WTC11 (cell line): ENCODE measurements at regions not wholly inside any gene's neighbourhood (a gene's known extent, or its start where the extent isn't known, plus 50 kb on each side); places are given as distances from the start of the nearest gene placed in this dataset.

ENCODE experiments used
- ATAC-seq: fragments of 200-7000 bp; cut with Tn5 transposase; 2 replicates; pipeline ENCODE4 v1.10.0; 2021; ENCODE audit warnings: mild to moderate bottlenecking, moderate library complexity
- CTCF ChIA-PET: fragments of 300-600 bp; sonication (Branson Sonifier 250); formaldehyde crosslinking; loops from one replicate; lab custom pipeline; 2021; ENCODE audit warnings: antibody characterized with exemption; lab: Charles Lee
- POLR2A ChIA-PET: fragments of 350-600 bp; sonication (Branson Sonifier 250); formaldehyde crosslinking; loops from one replicate; lab custom pipeline; 2021; ENCODE audit warnings: antibody characterized with exemption; lab: Charles Lee
- DNase-seq: peaks from one replicate; pipeline ENCODE4 v3.0.0; 2021; ENCODE audit warnings: low spot score
- H3K27ac Mint-ChIP-seq: 2 replicates; pipeline ENCODE4 v1.8.0; 2021; ENCODE audit warnings: mixed read lengths
- H3K27me3 Mint-ChIP-seq: 2 replicates; pipeline ENCODE4 v1.8.0; 2021; ENCODE audit warnings: low read depth, mild to moderate bottlenecking, moderate library complexity, mixed read lengths
- H3K36me3 Mint-ChIP-seq: 2 replicates; pipeline ENCODE4 v1.8.0; 2021; ENCODE audit warnings: mixed read lengths
- H3K4me1 Mint-ChIP-seq: 2 replicates; pipeline ENCODE4 v1.8.0; 2022; ENCODE audit warnings: mixed read lengths
- H3K4me3 Mint-ChIP-seq: 2 replicates; pipeline ENCODE4 v1.8.0; 2021; ENCODE audit warnings: mild to moderate bottlenecking, moderate library complexity, mixed read lengths
- H3K9me3 Mint-ChIP-seq: 2 replicates; pipeline ENCODE4 v1.8.0; 2021; ENCODE audit warnings: mixed read lengths
- AFF4 ChIP-seq: sonication (generic); formaldehyde crosslinking; IDR thresholded peaks from 2 replicates; pipeline ENCODE4 v1.8.1; 2023; ENCODE audit warnings: mild to moderate bottlenecking, missing genetic modification reagents, borderline replicate concordance
- ATF6 ChIP-seq: sonication (generic); formaldehyde crosslinking; IDR thresholded peaks from 2 replicates; pipeline ENCODE4 v1.8.1; 2023; ENCODE audit warnings: mild to moderate bottlenecking, missing genetic modification reagents
- CBFB ChIP-seq: sonication (generic); formaldehyde crosslinking; IDR thresholded peaks from 2 replicates; pipeline ENCODE4 v1.8.1; 2022; ENCODE audit warnings: mild to moderate bottlenecking, low read depth, missing genetic modification reagents
- E2F1 ChIP-seq: sonication (generic); formaldehyde crosslinking; IDR thresholded peaks from 2 replicates; pipeline ENCODE4 v1.8.0; 2022; ENCODE audit warnings: mild to moderate bottlenecking, missing genetic modification reagents
- ELF4 ChIP-seq: sonication (generic); formaldehyde crosslinking; IDR thresholded peaks from 2 replicates; pipeline ENCODE4 v1.8.1; 2022; ENCODE audit warnings: low read depth, mild to moderate bottlenecking, moderate library complexity, missing genetic modification reagents
- FOXP1 ChIP-seq: sonication (generic); formaldehyde crosslinking; IDR thresholded peaks from 2 replicates; pipeline ENCODE4 v1.8.0; 2022; ENCODE audit warnings: missing genetic modification reagents, mild to moderate bottlenecking, moderate library complexity, borderline replicate concordance
- GTF2I ChIP-seq: fragments of 250-450 bp; sonication (Bioruptor Pico); conservative IDR thresholded peaks from 2 replicates; pipeline ENCODE4 v1.4.0; 2021; ENCODE audit warnings: mild to moderate bottlenecking
- HMGXB4 ChIP-seq: sonication (generic); formaldehyde crosslinking; IDR thresholded peaks from 2 replicates; pipeline ENCODE4 v1.8.1; 2023; ENCODE audit warnings: mild to moderate bottlenecking, moderate library complexity, missing genetic modification reagents
- IRF2 ChIP-seq: sonication (generic); formaldehyde crosslinking; IDR thresholded peaks from 2 replicates; pipeline ENCODE4 v1.8.0; 2022; ENCODE audit warnings: low read depth, missing genetic modification reagents, borderline replicate concordance
- JUN ChIP-seq: sonication (generic); formaldehyde crosslinking; IDR thresholded peaks from 2 replicates; pipeline ENCODE4 v1.8.0; 2023; ENCODE audit warnings: mild to moderate bottlenecking, missing genetic modification reagents
- NFE2L1 ChIP-seq: sonication (generic); formaldehyde crosslinking; IDR thresholded peaks from 2 replicates; pipeline ENCODE4 v1.8.1; 2023; ENCODE audit warnings: missing genetic modification reagents
- NFYB ChIP-seq: sonication (generic); formaldehyde crosslinking; conservative IDR thresholded peaks from 2 replicates; pipeline ENCODE4 v1.8.0; 2022; ENCODE audit warnings: low read depth, missing genetic modification reagents
- NR1H2 ChIP-seq: sonication (generic); formaldehyde crosslinking; IDR thresholded peaks from 2 replicates; pipeline ENCODE4 v1.9.0; 2021; ENCODE audit warnings: mild to moderate bottlenecking, moderate library complexity, missing genetic modification reagents
- NR3C1 ChIP-seq: sonication (generic); formaldehyde crosslinking; conservative IDR thresholded peaks from 2 replicates; pipeline ENCODE4 v1.8.1; 2023; ENCODE audit warnings: low read depth, mild to moderate bottlenecking, missing genetic modification reagents
- PRRX2 ChIP-seq: fragments of 250-450 bp; sonication (Bioruptor Pico); IDR thresholded peaks from 2 replicates; pipeline ENCODE4 v1.8.0; 2021; ENCODE audit warnings: mild to moderate bottlenecking
- SOX15 ChIP-seq: fragments of 250-450 bp; sonication (Bioruptor Pico); IDR thresholded peaks from 2 replicates; pipeline ENCODE4 v1.9.0; 2021; ENCODE audit warnings: mild to moderate bottlenecking
- TCF7 ChIP-seq: sonication (generic); formaldehyde crosslinking; IDR thresholded peaks from 2 replicates; pipeline ENCODE4 v1.8.0; 2022; ENCODE audit warnings: mild to moderate bottlenecking, low read depth, missing genetic modification reagents, moderate library complexity
- TEAD4 ChIP-seq: sonication (generic); formaldehyde crosslinking; IDR thresholded peaks from 2 replicates; pipeline ENCODE4 v1.8.0; 2022; ENCODE audit warnings: mild to moderate bottlenecking, missing genetic modification reagents
- TP53 ChIP-seq: sonication (generic); formaldehyde crosslinking; IDR thresholded peaks from 2 replicates; pipeline ENCODE4 v1.8.1; 2023; ENCODE audit warnings: mild to moderate bottlenecking, missing genetic modification reagents
- USF1 ChIP-seq: sonication (generic); formaldehyde crosslinking; IDR thresholded peaks from 2 replicates; pipeline ENCODE4 v1.8.0; 2022; ENCODE audit warnings: mild to moderate bottlenecking, missing genetic modification reagents
- ZNF317 ChIP-seq: sonication (generic); formaldehyde crosslinking; IDR thresholded peaks from 2 replicates; pipeline ENCODE4 v1.8.1; 2023; ENCODE audit warnings: low read depth, mild to moderate bottlenecking, moderate library complexity, missing genetic modification reagents, borderline replicate concordance
- ZNF532 ChIP-seq: fragments of 250-450 bp; sonication (Bioruptor Pico); IDR thresholded peaks from 2 replicates; pipeline ENCODE4 v1.9.0; 2021; ENCODE audit warnings: mild to moderate bottlenecking, borderline replicate concordance

- TF ChIP-seq NFE2L1, result no peak
- no peak for TF ChIP-seq PRRX2 (CRISPR knock-in tag)
- TF ChIP-seq, all 79 proteins: peak for 0
Observed at GRCh38 chr21:16363100-16363499, 633.3 kb downstream of the USP25 start (continued).

- ChIA-PET CTCF (interaction anchor here (0.9 to 1.2 kb wide), 2 partner anchors 33 to 387 kb away, joined by 3 read pairs; no protein-coding TSS in a partner anchor), POLR2A (no interaction called here)
- no peak overlapping the region for H3K4me3 Mint-ChIP-seq
- TF ChIP-seq ZNF317 (CRISPR knock-in tag) (no peak), SOX15 (CRISPR knock-in tag) (no peak), USF1 (no peak), ELF4 (CRISPR knock-in tag) (no peak), IRF2 (CRISPR knock-in tag) (no peak), FOXP1 (CRISPR knock-in tag) (no peak), JUN (CRISPR knock-in tag) (no peak), NR3C1 (CRISPR knock-in tag) (no peak), TP53 (no peak), ATF6 (CRISPR knock-in tag) (no peak), NR1H2 (CRISPR knock-in tag) (no peak), TCF7 (CRISPR knock-in tag) (no peak), E2F1 (CRISPR knock-in tag) (no peak), GTF2I (no peak)
- ATAC-seq (no peak), DNase-seq (no peak)
- no peaks in the 10 kb centered on the region for H3K4me1 Mint-ChIP-seq
- H3K9me3 Mint-ChIP-seq, result peaks cover 8% of the 10 kb centered on the region
- no peaks in the 10 kb centered on the region for H3K36me3 Mint-ChIP-seq
- no peak overlapping the region for H3K27ac Mint-ChIP-seq
- H3K27me3 Mint-ChIP-seq, result no peaks in the 10 kb centered on the region
Observed at GRCh38 chr21:16363518-16363917, 633.7 kb downstream of the USP25 start.

GRCh38 chr21:16366207-16366606, 636.4 kb downstream of the USP25 start:
- Mint-ChIP-seq H3K9me3 (no peaks in the 10 kb centered on the region), H3K36me3 (no peaks in the 10 kb centered on the region), H3K27me3 (no peaks in the 10 kb centered on the region), H3K4me3 (no peak overlapping the region), H3K4me1 (no peaks in the 10 kb centered on the region), H3K27ac (no peak overlapping the region)
- CTCF ChIA-PET, result no interaction called here
- DNase-seq, result no peak
- no peak for ATAC-seq
- POLR2A ChIA-PET, result no interaction called here
- TF ChIP-seq CBFB (CRISPR knock-in tag) (no peak), AFF4 (no peak), HMGXB4 (no peak), TEAD4 (CRISPR knock-in tag) (no peak), NFYB (CRISPR knock-in tag) (no peak), ZNF532 (CRISPR knock-in tag) (no peak)
